Fibroblast of skin of scalp (primary cell): ENCODE measurements at regions not wholly inside any gene's neighbourhood (a gene's known extent, or its start where the extent isn't known, plus 50 kb on each side); places are given as distances from the start of the nearest gene placed in this dataset.
"Not testable (repeated sequence)": the region's sequence is repeated elsewhere in the genome, so short reads cannot be mapped to it uniquely, and the experiment has no call there.

Experiments used
- DNase-seq: peaks from one replicate; pipeline ENCODE4 v3.0.0-alpha.2; 2013

- DNase-seq: no peak
Observed at GRCh38 chr4:111989817-111990216, 155.4 kb upstream of the FAM241A start.

- DNase-seq: no peak
Observed at GRCh38 chr4:111991163-111991562, 154.1 kb upstream of the FAM241A start.

- DNase-seq: peak; percentile 65
Observed at GRCh38 chr4:111991797-111992196, 153.5 kb upstream of the FAM241A start.

- DNase-seq: no peak
Observed at GRCh38 chr4:111992351-111993168, 152.7 kb upstream of the FAM241A start.

- DNase-seq: no peak
Observed at GRCh38 chr4:111994392-111994791, 150.9 kb upstream of the FAM241A start.

- DNase-seq: no peak
Observed at GRCh38 chr4:111997785-111998184, 147.5 kb upstream of the FAM241A start.

- DNase-seq: no peak
Observed at GRCh38 chr4:111999801-112000200, 145.5 kb upstream of the FAM241A start.

- DNase-seq: no peak
Observed at GRCh38 chr4:112001041-112001440, 144.2 kb upstream of the FAM241A start.

- DNase-seq: peak; percentile 9
Observed at GRCh38 chr4:112002248-112002661, 143.0 kb upstream of the FAM241A start.

GRCh38 chr4:112003231-112003907 lies 141.9 kb upstream of the FAM241A start:
- peak; percentile 16 for DNase-seq

GRCh38 chr4:112005027-112005426 lies 140.2 kb upstream of the FAM241A start:
- no peak for DNase-seq

- peak; percentile 6 for DNase-seq
Observed at GRCh38 chr4:112007391-112007790, 137.9 kb upstream of the FAM241A start.

GRCh38 chr4:112015960-112016359 lies 129.3 kb upstream of the FAM241A start:
- no peak for DNase-seq

- DNase-seq: no peak
Observed at GRCh38 chr4:112023402-112023950, 121.8 kb upstream of the FAM241A start.

- DNase-seq: no peak
Observed at GRCh38 chr4:112026058-112026457, 119.2 kb upstream of the FAM241A start.

- DNase-seq: peak; percentile 32
Observed at GRCh38 chr4:112029771-112030171, 115.5 kb upstream of the FAM241A start.

- peak; percentile 71 for DNase-seq
Observed at GRCh38 chr4:112031712-112032328, 113.4 kb upstream of the FAM241A start.

GRCh38 chr4:112036886-112037285 lies 108.4 kb upstream of the FAM241A start:
- DNase-seq: no peak

- peak; percentile 22 for DNase-seq
Observed at GRCh38 chr4:112038861-112039260, 106.4 kb upstream of the FAM241A start.

GRCh38 chr4:112049119-112049518 lies 96.1 kb upstream of the FAM241A start:
- DNase-seq: not testable (repeated sequence)

GRCh38 chr4:112053825-112054350 lies 91.4 kb upstream of the FAM241A start:
- DNase-seq: no peak

- no peak for DNase-seq
Observed at GRCh38 chr4:112055100-112055499, 90.2 kb upstream of the FAM241A start.

GRCh38 chr4:112057470-112057869 lies 87.8 kb upstream of the FAM241A start:
- DNase-seq: no peak
